NCI-H226 (cell line): ENCODE measurements at regions not wholly inside any gene's neighbourhood (a gene's known extent, or its start where the extent isn't known, plus 50 kb on each side); places are given as distances from the start of the nearest gene placed in this dataset.
A peak's percentile ranks its signal among the peaks of the same experiment; 100 is the strongest.

ENCODE experiments used
- DNase-seq: peaks from one replicate; pipeline ENCODE4 v3.0.0-alpha.2; 2015

DNA sequence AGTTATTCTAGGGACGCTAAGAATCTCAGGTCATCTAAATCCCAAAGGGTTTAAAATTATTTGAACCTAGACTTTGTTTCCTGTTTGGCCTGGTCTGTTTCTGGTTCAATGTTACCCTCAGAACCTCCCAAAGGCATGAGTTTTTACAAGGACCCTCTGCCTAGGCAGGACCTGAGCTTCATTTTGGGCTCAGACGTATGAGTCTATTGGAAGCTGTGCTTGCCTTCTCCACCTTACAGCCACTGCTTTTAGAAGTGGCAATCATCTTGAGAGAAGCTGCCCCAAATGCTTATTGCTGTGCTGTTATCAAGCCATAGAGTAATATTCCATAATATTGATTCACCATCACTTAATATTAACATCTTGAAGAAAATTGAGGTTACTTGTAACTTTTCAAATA is 510.4 kb downstream of the TLE4 start:
- DNase-seq, result no peak

DNA sequence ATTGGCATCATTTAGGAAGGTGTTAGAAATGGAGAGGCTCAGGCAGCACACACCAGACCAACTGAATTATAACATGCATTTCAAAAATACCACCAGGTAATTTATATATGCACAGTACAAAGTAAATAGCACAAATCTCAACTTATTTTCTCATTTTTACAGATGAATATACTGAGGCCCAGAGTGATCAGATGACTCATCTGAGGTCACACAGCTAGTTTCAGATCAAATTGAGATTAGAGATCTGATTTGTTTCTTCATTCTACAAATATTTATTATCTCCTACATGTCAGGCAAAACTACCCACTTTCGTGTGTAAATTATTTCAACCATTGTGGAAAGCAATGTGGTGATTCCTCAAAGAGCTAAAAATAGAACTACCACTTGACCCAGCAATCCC is 507.1 kb downstream of the TLE4 start:
- DNase-seq, result no peak

DNA sequence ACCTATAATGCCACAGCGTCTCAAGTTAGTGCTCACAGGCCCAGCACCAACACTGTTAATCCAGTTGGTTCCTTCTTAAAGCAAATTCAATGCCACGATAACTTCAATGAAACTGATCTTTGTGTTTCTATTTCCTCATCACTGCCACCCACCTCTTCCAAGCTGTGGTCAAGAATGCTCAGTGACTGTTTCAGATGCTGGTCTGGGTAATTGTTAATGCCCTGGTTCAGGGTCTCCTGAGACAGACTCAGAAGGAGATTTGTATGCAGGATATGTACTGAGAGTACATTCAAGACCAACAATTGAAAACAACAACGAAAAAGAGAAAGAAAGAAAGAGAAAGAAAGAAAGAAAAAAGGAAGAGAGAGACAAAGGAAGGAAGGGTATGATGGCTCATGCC is 505.3 kb downstream of the TLE4 start:
- DNase-seq, result no peak

DNA sequence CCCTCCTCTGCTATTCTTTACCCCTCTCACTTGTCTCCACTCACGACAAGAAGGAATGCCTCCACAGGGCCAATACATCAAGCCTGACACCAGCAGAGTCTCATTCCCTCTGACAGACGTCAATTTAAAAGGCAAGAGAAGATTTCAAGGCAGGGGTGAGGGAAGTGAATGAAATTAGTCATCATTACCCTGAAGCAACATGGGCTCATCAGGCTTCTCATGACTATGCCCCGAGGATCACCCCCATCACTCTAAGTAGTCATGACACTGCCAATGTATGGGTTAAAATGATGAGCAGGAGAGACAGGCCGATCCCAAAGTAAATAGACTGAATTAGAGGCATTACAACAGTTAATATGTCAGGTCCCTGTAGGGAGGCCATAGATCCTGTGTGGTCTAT is 504.4 kb downstream of the TLE4 start:
- no peak for DNase-seq

DNA sequence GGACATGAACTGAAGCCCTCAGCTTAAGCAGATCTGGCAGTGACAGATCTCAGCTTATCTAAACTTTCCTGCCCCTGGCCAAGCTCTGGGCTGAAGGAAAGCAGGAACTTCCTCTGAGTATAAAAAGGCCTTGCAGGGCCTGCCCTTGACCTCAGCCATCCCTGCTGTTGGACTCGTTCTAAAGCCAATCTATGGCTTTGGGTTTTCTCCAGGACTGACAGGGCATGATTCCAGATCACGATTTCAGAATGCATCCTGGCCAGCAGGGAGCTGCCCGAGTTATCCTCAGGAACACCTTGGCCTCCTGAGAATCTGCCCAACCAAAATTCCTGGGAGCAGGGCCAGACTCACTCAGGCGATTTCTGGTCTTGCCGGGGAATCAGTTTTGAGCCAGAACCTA is 502.7 kb downstream of the TLE4 start:
- DNase-seq, result peak; percentile 33

DNA sequence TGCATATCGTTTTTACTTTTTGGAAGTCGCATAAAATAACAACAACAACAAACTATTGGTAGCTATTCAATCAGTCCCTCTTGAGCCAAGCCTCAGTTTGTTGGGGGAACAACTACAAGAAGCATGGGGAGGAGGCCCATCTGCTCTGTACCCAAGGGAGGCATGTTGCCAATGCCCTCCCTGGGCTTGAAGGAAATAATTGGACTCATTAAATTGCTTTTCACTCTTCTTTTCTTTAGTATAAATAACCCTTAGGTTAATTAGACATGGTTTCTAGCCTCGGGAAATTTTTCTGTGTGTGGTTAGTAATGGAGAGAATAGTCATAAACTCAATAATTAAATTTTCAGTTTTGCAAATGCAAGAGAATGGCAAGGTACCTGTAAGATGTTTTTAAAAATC is 500.7 kb downstream of the TLE4 start:
- DNase-seq, result no peak

DNA sequence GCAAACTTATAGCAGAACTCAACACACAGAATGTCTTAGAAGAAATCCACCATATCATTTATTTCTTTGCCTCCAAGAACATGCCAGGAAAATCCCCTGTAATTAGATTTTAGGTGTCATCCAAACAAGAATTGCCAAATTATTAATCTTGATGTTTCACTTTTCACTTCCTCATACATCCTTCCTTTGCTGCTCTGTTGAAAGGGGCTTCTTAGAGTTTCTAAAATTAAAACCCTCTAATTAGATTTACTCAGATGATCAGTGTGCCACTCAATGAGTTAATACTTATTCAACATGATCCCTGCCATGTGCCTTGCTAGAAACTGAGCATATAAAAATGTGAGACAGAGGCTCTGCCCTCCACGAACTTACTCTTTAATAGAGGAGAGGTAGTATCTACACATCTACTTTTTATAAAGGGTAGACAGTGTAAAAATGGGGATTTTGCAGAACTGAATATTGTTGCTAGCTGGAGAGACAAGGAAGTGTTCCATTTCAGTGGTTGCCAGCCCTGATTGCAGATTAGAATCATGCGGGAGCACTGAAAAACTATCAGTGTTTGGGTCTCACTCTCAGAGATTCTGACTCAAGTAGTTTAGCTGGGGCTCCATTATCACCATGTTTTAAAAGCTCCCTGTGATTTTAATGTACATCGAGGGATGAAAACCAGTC is 498.4 kb downstream of the TLE4 start:
- DNase-seq, result no peak

DNA sequence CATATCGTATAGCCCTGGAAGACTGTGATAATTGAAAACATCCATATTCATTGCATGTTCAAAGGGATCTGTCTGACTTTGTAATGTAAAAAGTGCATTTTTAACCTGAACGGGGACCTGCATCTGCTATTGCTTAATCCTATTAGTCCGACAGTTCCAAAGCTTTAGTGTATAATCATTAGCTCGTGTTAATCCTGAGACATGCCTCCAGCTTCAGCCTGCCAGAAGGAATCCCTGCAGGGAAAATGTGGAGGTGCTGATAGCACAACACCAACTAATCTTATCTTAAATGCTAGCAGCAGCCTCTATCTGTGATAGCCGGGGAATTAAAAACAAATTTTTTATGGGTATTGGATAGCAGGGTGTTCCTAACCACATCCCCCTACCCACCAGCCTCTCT is 495.2 kb downstream of the TLE4 start:
- peak; percentile 38 for DNase-seq

DNA sequence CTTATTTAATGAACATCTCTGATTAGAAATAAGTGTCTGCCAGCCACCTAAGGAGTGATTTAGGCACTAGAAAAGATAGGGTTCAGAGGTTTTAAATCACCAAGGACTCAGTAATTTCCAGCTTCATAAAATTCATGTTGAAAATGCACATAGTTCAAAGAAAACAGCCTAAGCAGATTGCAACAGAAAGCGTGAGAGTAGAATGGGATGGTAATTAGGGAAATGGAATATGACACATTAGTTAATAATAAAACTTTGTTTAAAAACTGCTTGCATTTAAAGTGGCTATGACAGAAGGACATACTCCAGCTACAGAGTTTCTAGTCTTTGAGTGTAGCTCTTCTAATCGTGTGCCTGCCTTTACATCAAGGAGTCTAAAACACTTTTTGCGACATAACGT is 490.8 kb downstream of the TLE4 start:
- no peak for DNase-seq

DNA sequence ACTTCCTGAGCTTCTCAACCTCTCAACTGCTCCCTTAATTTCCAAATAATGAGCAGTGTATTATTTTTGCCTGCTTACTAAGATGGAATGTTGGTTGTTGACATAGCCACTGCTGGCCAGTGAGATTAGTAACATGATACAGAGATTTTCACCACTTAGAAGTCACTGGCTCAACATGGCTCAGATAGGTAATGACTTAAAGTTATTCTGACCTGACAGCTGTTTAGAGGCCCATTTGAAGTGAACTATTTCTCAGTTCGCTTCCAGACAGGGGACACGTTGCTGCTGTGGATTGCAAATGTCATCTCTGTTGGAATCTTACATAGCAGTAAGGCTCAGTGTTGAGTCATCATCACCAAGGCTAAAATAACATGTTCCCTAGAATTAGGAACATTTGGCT is 490.2 kb downstream of the TLE4 start:
- DNase-seq, result no peak

DNA sequence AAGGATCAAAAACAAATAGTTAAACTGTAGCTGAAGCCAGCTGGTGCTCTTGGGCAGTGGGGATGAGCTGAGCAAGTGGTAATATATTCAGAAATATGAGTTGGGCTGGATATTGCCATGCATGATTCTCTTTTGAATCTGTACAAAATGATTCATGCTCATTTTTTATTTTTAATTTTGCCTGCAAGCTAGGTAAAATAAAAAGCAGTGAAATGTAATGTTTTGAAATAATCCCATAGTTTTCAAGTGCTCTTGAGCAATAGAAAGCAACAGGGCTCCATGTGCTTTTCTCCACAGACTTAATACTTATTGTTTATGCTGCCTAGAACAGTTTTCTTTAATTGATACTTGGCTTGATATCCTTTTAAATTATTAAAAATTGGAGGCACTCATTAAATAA is 489.3 kb downstream of the TLE4 start:
- no peak for DNase-seq

DNA sequence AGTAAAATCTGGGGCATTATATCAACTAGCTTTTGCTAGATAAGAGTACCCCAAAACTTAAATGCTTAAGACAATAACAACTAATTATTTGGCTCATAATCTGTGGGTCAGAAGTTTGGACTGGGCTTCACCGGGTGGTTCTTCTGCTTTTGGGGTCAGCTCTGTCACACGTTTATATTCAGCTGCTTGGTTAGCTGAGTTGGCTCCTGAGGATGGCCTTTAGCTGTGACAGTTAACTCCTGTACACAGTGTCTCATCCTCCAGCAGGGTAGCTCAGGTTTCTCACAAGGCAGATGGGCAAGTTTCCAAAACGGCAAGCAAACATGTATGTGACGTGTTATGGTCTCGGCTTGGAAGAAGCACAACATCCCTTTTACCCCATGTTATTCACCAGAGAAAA is 488.2 kb downstream of the TLE4 start:
- DNase-seq, result no peak

DNA sequence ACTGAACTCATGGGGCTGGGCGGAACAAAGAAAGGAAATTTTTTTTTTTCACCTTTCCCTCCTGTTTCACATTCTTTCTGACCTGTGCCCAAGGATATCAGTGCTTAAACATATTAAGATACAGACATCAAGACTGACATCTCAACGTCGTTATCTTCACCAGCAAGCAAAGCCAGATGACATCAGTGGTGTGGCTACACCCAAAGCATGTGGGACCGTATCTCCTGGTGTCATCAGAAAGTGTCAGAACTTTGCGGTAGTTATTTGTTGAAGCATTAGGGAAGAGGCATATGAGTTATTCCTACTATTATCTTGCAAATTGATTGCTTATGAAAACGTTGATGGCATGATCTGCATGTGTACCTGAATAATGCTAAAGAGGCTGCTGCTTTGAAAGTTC is 487.4 kb downstream of the TLE4 start:
- DNase-seq, result no peak

DNA sequence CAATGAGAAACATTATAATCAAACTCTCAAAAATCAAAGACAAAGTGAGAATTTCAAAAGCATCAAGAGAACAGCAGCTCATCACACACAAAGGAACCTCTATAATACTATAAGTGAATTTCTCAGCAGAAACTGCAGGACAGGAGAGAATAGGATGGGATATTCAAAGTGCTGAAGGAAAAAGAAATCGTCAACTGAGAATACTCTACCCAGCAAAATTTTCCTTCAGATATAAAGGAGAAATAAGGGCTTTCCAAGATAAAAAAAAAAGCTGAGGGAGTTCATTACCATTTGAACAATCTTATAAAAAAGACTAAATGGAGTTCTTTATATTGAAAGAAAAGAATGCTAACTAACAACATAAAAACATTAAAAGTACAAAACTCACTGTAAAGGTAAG is 481.1 kb downstream of the TLE4 start:
- no peak for DNase-seq

DNA sequence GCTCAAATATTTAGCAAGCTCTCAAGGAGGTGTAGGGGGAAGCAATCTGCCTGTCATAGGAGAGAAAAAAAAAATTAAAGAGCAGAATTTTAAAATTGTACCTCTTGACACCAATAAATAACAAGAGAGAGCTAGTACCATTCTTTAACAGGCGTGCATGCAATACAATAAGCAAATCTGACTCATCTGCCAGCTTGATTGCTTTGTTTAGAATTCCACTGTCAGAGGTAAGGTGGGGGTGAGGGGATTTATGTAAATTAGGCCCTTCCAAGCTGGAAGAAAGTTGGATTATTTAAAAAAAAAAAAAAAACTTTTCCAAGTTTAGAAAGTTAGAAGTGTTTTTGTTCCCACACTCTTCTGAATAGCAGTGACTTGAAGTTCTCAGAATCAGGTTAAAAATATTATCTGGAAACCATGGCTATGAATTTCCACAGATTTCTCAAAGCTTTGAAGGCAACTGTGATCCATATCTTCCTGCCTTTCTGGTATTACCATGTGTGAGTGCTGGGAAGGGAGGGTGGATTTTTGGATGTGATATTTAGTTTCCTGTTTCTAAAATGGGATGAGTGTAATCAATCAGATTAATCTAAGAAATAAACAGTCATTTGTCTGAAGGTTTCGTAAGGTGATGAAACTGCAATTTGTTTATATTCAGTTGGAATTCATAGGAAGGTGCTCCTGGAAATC is 477.5 kb downstream of the TLE4 start:
- no peak for DNase-seq

DNA sequence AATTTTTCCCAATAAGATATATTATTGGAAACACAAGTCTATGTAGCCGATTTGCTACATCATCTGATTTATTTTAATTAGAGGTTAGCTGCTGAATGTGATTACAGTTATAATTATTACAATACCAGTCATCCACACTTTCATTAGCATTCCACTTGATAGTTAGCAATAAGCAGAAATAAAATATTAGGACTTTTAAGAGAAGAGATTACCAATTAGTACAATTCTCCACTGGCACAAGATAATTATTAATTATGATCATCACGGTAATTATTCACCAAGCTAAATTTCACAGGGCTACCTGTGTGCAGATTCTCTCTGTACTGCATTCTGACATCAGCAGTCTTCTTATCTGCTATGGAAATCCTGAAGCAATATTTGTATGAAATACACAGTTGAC is 474.7 kb downstream of the TLE4 start:
- no peak for DNase-seq

DNA sequence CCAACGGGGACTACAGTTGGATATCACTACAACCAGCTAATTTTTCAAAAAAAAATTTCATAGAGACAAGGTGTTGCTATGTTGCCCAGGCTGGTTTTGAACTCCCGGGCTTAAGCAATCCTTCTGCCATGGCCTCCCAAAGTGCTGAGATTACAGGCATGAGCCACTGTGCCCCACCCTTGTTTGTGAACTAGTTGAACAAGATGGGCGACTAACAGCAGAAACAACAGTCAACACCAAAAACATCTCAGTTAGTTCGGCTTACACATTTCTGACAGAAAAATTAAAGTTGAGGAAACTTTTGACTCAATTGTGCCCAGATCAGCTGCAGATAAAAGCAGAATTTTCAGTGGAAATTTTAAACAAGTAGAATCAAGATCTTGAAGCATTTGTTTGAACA is 470.1 kb downstream of the TLE4 start:
- no peak for DNase-seq

DNA sequence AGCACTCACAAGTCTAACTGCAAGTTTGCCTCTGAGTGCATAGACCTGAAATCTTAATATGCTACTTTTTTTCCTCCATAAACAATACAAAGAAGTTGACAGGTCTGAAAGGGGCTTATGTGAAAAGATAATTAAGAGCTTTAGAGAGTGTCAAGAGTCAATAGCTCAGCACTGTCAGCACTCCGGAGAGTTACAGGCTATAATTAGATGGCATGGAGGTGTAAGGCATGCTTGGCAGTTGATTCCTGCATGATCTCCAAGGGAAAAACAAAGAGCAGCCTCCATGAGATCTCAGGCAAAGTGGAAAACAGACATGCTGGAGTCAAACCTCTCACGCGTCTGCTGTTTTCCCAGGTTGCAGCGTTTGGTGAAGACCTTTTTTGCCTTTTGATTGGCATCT is 468.7 kb downstream of the TLE4 start:
- no peak for DNase-seq

DNA sequence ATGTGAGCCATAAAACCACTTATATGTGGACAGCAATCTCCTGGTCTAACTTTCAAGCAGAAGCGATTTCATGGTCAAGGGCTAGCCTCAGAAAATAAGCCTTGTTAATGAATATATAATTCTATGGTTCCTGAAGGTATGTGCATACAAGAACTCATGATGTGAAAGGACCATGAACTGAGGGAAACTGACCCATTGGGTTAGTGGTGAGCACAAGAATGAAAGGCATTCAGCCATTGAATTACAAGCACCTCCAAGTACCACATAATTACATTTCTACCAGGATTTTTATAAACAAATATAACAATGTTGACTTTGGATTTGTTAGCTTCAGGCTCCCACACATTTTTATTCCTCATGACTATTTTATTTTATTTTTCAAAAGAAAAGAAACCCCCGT is 459.0 kb downstream of the TLE4 start:
- no peak for DNase-seq

DNA sequence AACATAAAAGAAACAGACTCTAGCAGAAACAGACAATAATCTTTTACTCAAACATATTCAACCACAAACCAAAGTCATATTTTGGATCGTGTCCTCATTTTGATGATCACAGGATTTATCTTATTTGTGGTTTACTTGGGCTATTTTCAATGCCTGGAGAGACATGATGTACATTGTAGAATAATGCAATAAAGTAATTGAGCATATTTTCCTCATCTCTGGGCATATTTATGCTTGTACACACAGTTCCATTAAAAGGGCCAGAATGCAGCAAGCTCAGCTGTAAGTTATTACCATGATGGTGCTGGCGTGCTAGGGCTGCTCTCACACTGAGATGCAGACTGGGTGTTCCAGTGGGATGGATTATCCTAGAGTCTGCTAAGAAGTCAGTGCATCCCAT is 456.7 kb downstream of the TLE4 start:
- DNase-seq, result no peak

DNA sequence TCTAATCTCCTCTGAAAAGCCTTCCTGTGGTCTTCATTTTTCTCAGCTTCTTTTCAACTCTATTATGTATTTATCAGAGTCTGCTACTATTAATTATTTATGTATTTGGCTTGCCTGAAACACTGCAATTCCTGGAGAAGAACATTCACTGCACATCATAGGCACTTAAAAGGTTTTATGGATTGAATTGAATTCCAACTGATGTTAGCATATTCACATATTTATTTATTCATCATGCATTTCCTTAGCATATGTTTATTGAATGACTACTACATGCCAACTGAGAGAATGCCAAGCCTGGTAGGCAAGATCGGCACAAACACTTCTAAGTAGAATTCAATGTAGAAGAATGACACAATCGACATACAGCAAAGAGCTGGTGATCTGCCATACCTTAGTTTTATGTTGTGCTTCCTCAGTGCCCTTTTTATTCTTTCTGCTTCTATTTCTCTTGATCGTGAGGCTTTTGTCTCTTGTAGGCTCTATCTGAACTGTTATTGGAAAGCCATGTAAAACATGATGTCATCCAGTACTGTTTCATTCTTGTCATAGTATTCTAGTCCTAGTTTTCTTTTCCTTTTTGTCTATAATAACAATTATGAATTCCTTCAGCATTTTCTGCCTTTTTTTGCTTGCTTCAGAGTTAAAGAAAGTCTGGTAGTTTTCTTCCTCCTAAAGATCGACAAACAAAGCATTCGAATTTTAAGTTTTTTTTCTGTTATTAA is 454.2 kb downstream of the TLE4 start:
- DNase-seq, result no peak

DNA sequence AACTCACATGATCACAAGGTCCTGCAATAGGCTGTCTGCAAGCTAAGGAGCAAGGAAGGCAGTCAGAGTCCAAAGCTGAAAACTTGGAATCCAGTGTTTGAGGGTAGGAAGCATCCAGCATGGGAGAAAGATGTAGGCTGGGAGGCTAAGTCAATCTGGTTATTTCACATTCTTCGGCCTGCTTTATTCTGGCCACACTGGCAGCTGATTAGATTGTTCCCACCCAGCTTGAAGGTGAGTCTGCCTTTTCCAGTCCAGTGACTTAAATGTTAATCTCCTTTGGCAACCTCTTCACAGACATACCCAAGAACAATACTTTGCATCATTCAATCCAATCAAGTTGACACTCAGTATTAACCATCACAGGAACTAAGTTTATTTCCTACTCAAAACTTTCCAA is 453.4 kb downstream of the TLE4 start:
- no peak for DNase-seq

DNA sequence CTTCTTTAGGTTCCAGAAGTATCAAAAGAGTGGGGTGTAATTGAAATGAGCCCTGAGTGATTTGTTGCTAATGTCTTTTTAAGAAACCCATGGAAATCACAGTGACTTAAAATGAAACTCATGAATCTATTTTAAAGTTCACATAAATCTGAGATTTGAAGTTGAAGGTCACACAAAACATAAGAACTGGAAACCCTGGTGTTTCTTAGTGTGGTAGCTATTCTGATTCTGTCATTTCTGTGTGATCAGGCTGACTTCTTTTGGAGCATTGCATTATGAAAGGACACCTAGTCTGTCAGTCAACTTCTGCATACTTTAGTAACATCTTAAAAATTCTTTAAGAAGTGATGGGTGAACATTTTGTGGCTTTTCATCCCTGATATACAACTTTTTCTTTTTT is 448.8 kb downstream of the TLE4 start:
- no peak for DNase-seq

DNA sequence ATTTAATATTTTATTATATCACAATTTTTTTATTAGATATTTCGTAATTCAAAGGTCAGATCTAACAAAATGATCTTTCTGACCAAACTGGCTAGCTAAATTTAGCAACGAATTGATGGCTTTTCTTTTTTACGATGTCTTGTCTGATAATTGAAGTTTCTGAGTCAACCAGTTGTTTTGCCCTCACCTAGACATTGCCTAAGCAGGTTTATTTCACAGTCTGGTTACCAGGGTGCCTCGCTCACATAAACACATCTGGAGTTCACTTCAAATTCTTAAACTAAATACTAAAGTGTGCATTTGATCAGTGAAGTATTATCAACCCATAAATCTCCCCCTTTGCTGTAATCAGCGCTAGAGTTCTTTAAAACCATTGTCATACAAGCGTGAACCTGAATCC is 448.3 kb downstream of the TLE4 start:
- DNase-seq, result no peak

DNA sequence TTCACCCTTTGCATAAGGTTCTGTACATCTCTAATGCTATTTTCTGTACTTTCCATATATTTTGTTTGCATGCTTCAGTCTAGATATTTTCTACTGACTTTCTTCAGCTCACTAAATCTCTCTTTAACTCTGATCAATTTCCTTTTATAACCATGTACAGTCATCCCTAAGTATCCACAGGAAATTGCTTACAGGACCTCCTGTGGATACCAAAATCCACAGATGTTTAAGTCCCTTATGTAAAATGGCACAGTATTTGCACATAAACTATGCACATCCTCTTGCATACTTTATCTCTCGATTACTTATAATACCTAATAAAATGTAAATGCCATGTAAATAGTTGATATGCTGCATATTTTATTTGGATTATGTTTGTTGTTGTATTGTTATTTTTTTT is 442.1 kb downstream of the TLE4 start:
- DNase-seq, result no peak
